ENCODE measurements at regions not wholly inside any gene's neighbourhood (a gene's known extent, or its start where the extent isn't known, plus 50 kb on each side); places are given as distances from the start of the nearest gene placed in this dataset.

GRCh38 chr4:127229855-127230608 lies 402.7 kb upstream of the INTU start:
- TF ChIP-seq, protein P1, sequence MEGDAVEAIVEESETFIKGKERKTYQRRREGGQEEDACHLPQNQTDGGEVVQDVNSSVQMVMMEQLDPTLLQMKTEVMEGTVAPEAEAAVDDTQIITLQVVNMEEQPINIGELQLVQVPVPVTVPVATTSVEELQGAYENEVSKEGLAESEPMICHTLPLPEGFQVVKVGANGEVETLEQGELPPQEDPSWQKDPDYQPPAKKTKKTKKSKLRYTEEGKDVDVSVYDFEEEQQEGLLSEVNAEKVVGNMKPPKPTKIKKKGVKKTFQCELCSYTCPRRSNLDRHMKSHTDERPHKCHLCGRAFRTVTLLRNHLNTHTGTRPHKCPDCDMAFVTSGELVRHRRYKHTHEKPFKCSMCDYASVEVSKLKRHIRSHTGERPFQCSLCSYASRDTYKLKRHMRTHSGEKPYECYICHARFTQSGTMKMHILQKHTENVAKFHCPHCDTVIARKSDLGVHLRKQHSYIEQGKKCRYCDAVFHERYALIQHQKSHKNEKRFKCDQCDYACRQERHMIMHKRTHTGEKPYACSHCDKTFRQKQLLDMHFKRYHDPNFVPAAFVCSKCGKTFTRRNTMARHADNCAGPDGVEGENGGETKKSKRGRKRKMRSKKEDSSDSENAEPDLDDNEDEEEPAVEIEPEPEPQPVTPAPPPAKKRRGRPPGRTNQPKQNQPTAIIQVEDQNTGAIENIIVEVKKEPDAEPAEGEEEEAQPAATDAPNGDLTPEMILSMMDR (IDR thresholded peaks at IDR 0.05; ENCODE audit: low read depth, low read length), result no peak
- TF ChIP-seq EZH2phosphoT487 (IDR thresholded peaks at IDR 0.05; ENCODE audit: low read depth), result no peak
